ENCODE measurements at regions not wholly inside any gene's neighbourhood (a gene's known extent, or its start where the extent isn't known, plus 50 kb on each side); places are given as distances from the start of the nearest gene placed in this dataset.

DNA sequence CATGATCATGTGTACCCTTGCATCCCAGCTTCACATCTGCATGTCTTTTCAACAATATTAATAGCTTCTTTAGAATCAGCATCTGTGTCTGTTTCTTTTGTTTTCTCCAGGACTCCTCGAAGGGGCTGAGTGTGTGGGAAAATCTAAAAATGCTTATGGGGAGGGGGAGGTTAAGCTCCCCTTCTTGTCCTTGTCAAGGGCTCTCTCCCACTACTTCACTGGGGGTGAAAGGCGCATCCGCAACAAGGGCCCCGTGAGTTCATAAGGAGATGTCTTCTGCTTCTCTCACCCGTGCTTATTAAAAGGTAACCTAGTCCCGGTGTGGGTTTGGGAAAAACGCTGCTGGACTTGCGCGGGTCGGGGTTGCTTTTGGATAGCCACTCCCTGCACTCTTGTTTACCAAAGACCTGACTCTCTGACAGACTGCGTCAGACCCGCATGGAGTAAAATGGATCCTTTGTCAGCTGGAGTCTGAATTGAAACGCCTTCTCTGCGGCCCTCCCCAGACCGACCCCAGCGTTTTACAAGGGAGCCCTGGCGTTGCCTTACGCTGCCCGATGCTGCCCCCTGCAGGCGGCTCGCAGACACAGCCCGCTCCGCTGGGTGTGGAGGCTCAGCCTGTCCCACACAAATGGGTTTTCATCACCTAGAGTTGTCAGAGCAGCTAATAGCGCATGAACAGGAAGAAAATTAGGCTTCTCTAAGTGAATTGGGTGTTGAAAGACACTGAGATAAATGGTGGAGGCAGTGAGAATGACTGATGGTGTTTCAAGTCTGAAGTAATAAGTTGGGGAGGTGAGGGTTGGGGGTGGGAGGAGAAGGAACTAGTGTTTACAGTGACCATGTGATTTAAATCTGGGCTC is 53.8 kb downstream of the IER5 start:
- DNase-seq (ENCODE audit: low read depth), result peak; percentile 84

DNA sequence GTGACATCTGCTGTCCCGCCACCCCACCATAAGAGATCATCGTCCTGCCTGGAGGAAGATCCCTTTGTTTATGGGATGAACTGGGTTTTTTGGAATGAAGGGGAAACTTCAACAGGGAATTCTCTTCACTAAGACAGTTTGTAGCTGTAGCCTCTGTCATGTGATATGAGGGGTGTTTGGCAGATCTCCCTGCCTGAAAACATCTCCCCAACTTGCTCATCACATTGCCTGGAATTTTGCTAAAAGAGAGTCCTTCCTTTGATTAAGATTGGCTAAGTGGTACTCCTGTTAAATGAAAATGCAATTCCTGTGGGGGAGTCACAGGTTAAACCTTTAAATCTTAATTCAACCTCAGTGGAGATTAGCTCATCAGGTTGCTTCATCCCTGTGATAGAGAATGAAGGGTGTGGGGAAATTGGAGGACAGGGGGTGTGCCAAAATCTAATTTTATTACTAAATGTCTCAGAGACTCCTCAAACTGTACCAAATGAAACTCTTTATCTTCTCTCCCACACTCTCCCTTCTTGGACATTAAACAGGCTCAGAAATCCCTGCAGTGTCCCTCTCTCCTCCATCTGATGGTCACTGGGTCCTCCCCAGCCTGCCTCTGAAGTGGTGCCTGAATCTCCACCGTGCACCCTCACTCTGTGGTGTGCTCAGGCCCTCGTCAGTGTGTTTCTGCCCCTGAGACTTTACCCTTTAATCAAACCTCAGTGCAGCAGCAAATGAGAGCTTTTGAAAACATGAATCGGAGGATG is 54.8 kb downstream of the IER5 start:
- no peak for DNase-seq (ENCODE audit: low read depth)

DNA sequence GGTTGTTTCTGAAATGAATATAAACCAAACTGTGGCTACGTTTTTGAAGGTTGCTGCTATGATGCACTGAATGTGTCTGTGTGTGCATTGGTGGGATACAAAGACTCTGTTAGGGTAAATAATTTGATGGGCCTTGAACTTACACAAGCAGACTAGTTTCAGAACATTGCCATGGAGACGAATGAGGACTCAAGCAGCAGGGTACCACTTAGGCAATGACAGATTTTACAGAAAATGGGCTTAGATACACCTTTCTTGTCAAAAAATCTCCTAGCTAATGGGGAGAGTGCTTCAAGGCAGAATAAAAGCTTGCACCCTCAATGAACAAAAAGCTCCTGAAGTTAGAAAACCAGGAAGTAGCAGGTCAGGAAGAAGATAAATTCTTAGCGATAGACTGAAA is 55.7 kb downstream of the IER5 start:
- DNase-seq (ENCODE audit: low read depth), result no peak

DNA sequence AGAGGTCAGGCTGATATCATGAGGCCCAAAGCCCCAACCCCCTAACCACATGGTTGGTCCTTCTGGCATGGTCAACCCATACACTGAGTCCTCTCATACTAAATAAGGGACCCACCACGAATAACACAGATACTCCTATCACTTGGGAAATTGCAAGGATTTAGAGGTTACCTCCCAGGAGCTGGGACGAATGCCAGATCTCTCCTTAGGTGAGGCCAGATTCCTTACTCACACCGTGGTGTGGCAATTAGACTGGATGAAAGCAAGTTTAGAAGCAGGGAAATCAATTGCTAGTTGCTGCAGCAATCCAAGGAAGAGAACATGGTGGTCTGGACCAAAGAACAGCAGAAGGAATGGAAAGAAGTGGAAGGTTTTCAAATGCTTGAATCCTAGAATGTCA is 60.1 kb downstream of the IER5 start:
- DNase-seq (ENCODE audit: low read depth), result no peak

DNA sequence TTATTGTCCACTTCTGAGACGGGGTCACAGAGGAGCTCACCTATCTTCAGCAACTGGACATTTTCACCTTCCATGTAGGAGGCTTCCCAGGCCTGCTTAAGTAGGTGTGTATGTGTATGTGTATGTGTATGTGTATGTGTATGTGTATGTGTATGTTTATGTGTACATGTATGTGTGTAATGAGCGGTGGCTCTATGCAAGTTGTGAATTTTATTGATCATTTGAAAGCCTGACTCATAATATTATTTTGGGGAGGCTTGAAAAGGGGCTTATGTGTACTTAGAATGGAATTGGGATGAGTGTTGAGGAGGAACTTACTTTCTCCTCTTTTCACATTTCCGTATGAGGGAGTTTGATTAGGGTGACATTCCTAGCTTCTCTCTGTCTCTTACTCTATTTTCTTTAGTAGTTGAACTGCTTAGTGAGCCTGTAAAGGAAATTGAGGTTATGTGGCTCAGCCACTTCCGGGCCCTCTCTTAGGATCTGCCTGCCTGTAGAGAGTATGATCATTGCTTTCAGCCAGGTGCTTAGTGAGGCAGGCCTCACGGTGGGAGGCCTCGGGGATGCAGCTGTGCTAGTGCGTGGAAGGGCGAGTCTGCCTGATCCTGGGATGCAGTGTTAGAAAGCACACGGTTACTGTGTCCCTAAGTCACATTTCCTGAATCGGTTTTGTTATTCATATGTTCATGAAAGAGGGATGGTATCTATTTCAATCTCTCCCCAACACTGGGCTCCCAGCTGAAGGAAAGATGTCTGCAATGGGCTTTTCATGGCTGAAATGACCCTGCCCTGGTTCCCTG is 61.0 kb downstream of the IER5 start:
- peak; percentile 49 for DNase-seq (ENCODE audit: low read depth)

DNA sequence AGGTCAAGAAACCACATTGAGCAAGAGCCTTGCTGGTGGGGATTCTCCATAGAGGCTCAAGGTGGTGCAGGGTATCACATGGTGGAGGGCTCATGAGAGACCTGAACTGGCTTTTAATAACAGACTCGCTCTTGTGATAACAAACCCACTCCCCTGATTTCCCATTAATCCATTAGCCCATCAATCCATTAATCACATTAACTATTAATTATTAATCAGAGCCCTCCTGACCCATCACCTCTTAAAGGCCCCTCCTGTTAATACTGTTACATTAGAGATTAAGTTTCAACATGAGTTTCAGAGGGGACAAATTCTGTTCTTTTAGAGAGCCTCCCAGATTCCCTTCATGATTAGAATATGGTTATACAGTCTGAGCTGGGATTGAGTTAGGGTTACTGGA is 61.8 kb downstream of the IER5 start:
- no peak for DNase-seq (ENCODE audit: low read depth)

DNA sequence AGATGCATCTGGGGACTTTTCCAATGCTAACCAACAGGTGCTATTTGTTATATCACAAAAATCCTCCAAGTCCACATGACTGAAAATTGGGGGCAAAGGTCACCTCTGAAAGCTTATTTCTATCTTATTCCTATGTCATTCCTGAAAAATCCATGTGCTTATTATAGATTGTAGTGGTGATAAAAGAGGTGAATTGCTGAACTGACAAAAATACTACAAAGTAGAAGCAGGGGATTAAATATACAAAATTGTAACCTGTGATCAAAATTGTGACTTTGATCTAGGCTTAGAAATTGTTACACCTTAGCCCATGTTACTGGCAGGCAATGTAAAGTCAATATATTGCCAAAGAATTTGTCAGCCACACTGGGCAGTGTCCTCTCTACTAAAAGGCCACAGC is 62.3 kb downstream of the IER5 start:
- no peak for DNase-seq (ENCODE audit: low read depth)

DNA sequence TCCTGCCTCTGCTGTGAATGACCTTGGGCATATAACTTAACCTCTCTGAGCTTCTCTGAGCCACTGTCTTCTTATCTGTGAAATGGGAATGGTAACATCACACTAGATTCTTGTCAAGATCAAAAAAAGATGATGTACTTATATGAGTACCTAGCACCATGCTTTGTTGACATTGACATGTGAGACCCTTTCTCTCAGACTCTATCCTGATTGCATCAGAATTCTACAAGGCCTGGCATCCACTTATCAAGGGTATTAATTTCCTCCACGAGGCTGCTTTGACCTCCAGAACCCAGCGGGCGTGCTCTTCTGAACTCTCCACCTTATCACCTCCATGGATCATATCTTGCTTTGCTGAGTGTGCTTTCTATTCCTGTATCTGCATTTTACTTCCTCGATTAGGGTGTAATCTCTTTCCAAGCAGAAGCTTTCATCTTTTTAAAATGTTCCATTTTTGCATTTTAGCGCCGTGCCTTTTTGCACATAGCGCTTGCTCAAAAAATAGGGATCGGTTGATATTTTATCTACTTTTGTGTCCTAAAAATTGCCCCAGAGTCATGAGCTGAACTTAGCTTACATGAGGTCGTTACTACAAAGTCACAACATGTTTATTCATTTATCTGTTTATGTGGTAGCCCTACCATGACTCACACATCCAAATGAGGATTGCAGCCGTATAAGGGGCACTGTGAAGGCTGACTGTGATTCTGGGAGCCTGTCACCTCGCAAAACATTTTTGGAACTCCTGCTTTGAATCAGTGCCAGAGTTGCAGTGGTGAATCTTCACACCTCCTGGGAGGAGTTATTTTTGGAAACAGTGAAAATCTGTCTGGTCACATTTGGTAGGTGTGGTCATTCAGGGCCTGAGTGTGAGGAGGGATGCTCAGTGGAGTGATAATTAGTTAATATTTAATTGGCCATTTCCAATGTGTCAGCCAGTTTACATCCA is 63.2 kb downstream of the IER5 start:
- DNase-seq (ENCODE audit: low read depth), result no peak

DNA sequence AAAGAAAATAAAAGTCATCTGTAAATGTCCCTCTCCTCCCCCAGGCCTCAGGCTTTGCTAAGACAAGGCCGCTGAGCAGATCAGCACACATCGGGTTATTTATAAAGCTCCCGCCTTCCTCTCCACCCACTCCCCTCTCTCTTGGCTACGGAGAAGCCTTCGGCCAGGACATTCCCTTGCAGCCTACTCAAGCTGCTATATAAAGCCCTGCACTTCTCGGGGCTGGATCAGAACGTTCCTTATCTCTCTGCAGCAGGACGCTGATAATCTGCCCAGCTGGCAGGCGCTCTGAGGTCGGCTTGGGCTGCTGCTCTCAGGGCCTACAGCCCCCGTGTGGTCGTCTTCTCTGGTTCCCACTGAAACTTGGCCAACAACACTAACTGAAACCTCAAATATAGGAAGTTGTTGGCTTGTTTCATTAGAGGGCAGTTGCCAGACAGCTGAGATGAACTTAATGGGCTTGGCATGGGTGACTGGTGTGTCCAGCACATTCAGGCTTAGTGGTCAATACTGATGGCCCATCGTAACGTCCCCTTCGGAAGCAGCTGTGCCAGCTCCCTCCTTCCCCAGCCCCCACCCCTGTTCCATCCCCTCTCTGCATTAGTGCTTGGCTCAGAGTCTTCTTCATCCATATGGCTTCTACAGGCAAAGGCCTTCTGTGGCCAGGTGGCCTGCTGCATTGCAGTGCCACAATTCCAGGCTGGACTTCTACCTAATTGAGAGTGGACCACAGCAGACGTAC is 64.6 kb downstream of the IER5 start:
- no peak for DNase-seq (ENCODE audit: low read depth)

DNA sequence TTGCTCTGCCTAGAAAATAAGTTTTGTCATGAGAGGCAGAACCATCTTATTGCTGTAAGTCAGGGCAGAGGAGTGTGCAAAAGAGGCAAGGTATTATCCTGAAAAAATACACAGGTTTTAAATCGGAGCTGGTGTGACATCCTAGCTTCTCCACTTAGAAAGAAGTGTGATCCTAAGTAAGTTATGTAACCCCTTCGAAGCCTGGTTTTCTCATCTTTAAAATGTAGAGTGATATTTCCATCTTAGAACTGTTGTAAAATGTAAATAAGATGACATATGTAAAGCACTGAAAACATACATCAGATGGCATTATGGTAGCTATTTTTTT is 65.1 kb downstream of the IER5 start:
- no peak for DNase-seq (ENCODE audit: low read depth)

DNA sequence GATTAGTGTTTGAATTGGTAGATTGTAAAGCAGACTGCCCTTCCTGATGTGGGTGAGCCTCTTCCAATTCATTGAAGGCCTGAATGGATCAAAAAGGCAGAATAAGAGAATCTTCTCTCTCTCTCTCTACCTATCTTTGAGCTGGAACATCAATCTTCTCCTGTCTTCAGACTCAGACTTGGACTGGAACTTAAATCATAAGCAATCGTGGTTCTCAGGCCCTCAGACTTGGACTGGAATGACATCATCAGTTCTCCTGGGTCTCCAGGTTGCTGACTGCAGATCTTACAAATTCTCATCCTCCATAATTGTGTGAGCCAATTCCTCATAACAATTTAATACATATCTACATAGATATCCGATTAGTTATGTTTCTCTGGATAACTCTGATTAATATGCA is 66.8 kb downstream of the IER5 start:
- DNase-seq (ENCODE audit: low read depth), result no peak

DNA sequence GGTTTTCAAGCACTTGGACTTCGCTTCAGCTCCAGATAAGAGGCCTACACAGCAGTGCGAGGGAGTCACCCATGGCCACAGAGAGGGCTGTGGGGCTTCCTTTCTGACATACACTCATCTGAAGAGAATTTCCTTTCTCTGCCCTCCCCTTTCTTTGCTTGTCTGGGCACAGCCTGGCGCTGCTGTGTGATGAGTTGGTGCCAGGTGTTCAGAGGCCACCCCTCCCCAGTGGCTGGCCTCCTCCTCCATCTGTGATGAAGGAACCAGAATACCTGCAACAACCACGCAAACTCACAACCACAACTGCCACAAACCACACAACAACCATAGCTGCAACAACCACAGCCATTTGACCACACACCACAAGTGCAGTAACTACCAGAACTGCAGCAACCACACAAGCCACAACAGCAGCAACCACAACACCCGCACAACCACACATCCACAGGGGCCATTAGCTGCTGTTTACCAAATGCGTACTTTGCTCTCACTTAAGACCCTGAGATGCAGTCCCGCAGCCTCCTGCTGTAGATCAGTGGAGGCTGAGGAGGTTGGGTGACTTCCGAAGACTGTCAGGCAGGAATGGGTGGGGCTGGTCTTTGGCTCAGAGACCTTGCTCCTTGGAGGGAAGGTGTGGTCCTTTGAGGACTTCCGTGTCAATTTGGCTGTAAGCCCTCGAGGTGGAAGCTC is 71.1 kb downstream of the IER5 start:
- DNase-seq (ENCODE audit: low read depth), result peak; percentile 15

DNA sequence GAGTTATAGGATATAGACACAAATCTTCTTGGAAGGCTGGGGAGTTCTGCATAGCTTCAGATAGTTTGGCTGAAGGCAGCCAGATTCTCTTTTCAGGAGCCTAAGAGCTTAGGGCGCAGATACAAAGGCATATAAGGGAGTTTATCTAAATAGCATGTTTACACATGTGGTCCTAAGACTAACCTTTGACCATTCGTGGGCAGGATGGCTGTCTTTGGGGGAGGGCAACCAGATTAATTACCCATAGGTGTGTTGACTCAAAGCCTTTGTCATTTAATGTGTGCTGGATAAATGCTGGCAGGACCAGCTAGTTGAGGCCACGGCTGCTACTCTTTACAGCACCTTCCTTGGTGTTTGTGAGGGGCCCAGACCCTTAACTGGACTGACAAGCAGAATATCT is 71.8 kb downstream of the IER5 start:
- no peak for DNase-seq (ENCODE audit: low read depth)

DNA sequence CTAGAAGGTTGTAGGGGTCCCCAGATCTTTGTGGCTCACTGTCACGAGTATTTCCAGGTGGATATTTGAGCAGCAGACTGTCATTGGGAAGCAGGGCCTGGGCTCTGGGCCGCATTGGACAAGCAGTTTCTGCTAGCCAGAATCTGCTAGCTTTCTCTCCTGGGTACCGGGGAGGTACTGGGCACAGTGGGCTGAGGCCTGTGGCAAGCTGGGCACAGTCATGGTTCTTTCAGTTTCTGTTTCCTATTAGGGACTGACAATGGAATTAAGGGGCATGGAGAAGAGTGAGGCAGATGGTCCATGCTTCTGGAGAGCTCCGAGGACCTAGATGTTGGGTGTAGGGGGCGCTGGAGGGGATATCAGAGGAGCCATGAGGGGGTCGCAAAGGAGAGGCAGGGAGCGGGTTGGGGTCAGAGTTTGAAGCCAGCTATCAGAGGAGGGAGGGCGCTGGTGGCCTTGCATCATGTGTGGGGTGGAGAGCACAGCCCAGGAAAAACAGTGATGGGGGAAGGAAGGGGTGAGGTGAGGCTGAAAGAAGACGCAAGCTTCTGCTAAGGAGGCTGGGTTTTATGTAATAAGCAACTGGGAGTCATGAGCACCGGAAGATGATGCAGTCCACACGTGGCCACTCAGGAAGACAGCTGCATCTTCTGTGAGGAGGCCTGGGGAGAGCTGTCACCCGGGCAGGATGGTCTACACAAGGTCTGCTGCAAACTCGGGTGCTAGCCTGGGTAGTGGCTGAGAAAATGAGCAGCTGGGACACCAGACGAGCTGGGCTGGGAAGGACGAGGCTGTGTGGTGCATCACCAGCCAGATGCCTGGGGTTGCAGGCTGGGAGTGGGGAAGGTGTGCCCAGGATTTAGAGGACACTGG is 72.7 kb downstream of the IER5 start:
- no peak for DNase-seq (ENCODE audit: low read depth)

DNA sequence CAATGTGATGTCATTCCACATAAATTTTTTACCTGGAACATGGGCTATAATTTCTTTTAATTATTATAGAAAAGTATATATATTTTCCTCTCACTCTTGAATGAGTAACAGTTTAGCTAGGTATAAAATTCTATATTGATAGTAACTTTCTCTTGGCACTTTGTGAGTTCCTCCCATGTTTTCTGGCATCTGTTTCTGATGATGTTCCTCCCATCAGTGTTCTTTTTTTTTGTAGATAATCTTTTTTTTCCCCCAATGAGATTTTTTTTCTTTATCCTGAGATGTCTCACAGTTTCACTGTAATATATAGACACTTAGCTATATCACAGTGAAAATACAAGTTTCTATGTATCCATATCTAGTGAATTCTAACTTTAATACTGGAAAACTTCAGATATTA is 75.2 kb downstream of the IER5 start:
- DNase-seq (ENCODE audit: low read depth), result no peak

DNA sequence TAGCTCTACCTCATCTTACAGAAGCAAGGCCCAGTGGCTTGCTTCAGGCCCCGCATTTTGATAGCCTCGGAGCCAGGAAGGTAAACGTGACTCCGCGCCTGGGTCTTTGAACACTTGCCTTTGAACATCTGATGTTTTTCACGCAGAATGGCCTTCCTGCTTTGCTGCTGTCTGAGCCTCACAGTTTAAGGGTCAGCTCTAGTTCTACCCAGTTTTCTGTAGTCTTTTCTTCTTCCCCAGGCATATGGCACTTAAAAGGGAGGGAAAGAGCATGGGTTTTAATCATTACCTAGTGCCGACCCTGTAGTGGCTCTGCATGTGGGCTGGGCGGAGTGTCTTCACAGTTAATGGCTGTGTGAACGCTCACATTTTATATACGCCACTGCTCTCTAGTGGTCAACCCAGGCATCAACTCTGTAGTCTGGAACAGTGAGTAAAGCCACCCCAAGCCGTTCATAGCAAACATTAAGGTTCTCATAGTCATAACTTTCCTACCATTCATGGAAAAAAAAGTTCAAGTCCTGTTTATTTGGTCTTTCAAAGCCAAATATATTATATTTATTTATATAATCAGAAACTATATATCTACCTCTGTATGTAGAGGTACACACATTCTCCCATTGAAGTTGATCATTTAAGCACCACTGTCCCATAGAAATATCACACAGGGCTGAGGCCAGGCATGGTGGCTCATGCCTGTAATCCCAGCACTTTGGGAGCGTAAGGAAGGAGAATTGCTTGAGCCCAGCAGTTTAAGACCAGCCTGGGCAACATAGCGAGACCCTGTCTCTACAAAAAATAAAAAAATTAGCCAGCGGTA is 78.1 kb downstream of the IER5 start:
- peak; percentile 47 for DNase-seq (ENCODE audit: low read depth)

DNA sequence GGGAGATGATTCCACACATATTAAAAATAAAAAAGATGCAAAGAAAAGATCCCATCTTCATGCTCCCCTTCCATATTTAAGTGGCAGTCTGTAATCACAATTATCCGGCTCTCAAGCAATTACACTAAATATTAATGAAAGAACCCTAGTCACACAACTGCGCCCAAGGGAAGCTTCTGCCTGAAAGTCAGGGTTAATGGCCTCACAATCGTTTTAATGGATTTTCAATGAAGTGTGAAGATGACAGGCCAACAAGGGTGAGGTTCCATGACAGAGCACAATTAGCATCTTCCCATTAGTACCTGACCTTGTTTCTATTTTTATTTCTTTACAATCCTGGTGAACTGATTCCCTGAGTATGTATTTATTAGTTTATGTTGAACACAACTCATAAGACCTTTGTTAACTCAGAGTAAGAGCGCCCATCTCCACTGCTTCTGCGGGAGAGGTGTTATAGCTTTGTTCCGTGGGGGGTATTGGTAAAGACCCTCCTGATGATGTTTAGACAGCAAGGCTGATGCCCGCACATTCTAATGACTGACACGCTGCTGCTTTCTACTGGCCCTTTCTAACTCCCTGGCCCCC is 80.9 kb downstream of the IER5 start:
- no peak for DNase-seq (ENCODE audit: low read depth)

DNA sequence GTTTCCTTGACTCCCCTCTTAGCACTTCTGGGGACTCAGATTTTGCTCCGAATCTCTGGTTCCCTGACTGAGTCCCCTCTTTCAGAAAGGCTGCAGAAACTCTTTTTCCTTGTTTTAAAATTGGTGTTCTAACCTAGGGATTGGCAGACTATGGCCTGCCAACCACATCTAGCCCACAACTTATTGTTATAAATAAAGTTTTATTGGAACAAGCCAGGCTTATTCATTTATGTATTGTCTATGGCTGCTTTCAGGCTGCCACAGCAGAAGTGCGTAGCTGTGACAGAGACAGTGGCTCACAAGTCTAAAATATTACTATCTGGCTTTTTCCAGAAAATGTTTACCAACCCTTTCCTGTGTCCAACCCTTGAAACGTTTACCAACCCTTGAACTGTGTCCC is 81.7 kb downstream of the IER5 start:
- DNase-seq (ENCODE audit: low read depth), result no peak

Measured in stimulated activated CD8-positive, alpha-beta memory T cell treated with anti-CD3 and anti-CD28 coated beads, Interleukin-4, amount 100 ng/mL, for 24 hours (primary cell).